ENCODE measurements at regions not wholly inside any gene's neighbourhood (a gene's known extent, or its start where the extent isn't known, plus 50 kb on each side); places are given as distances from the start of the nearest gene placed in this dataset.

DNA sequence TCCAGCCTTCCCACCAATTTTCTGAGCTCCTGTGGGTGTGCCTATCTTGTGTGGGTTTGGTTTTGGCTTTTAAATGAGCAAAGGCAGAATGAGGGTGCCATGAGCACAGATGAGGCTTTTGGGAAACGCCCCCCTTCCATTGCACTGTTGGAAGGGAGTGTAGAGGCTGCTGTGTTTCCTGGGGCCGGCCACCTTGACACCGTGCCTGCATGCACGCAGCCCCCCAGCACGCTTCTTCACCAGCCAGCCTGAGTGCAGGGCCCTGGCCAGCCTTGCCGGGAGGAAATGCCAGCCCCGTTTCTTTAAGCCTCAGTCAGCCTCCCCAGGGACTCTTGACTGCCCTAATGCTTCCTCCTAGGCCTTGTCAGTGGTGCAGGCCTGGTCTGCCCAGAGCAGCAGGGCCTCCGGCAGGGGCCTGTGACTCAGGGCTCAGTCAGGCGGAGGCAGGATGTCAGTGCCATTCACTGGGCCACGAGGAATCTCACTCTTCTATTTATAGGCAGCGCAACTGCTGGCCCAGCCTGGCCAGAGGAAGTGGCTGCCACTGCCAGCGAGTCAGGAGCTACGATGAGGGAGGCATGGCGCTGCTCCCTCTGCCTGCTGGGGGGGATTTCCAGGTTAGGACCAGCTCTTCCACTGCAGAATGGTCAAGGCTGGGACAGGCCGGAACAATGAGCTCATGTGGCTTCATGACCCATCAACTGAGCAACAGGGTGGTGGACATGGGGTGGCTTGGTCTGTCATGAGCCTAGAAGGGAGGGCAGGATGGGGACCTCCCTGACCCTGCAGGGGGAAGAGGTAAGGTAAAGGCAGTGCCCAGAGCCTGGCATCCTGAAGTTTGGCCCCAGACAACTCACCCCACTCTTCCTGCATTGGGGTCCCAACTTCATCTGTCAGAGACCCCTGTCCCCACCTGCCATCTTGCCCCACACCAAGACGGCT, 205.2 kb downstream of the RAB11FIP4 start:
- 72% methylated on average over 16 of the region's 16 CpGs for WGBS
- no peaks in the 10 kb centered on the region for H3K36me3 ChIP-seq (ENCODE audit: insufficient read depth, low read length)
- peaks cover 16% of the 10 kb centered on the region for H3K4me1 ChIP-seq (ENCODE audit: insufficient read depth, low read length)
- peak overlapping the region; percentile 61 for H3K27ac ChIP-seq (ENCODE audit: low read depth, low read length)
- H3K27me3 ChIP-seq (ENCODE audit: insufficient read depth, low read length), result no peaks in the 10 kb centered on the region
- no peak overlapping the region for H3K4me3 ChIP-seq (ENCODE audit: low read length)
- no peaks in the 10 kb centered on the region for H3K9me3 ChIP-seq (ENCODE audit: insufficient read depth, low read depth, low read length)
- peak overlapping the region; percentile 26; the same call in 1 of the 2 replicates for H3K9ac ChIP-seq (ENCODE audit: low read depth, low read length)

DNA sequence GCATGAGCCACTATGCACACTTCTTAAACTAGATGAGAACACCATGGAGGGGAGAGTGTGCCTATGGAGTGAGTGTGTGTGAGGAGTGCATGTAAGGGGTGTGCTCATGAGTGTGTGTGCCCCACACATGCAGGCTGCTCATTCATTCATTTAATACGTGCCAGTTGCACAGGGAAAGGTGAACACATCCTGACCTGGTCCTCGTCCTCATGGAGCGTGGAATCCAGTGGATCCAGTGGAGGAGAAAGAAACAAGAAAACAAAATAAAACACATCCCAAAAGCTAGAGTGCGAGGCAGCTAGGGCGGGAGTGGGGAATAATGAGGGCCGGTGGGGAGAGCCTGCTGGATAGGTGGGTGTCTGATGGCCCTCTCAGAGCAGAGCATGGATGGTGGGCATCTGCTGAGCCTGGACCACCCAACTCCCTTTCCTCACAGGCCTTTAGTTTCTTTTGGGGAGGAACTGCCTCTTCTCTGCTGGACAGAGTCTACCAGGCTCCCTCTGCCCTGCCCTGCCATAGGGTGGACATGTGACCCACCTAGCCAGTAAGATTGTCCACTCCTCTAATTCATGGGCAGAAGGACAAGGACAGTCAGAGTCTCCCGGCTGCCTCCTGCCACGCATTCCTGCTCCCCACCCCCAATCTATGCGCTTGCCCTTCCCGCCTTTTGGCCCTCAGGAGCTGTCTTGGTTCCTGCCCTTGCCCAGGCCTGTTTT, 204.3 kb downstream of the RAB11FIP4 start:
- H3K27ac ChIP-seq (ENCODE audit: low read depth, low read length), result peak overlapping the region; percentile 61
- peak overlapping the region; percentile 26; the same call in 1 of the 2 replicates for H3K9ac ChIP-seq (ENCODE audit: low read depth, low read length)
- H3K4me1 ChIP-seq (ENCODE audit: insufficient read depth, low read length), result peaks cover 16% of the 10 kb centered on the region
- WGBS, result 81% methylated on average over 9 of the region's 10 CpGs
- H3K4me3 ChIP-seq (ENCODE audit: low read length), result no peak overlapping the region
- H3K36me3 ChIP-seq (ENCODE audit: insufficient read depth, low read length), result no peaks in the 10 kb centered on the region
- H3K27me3 ChIP-seq (ENCODE audit: insufficient read depth, low read length), result no peaks in the 10 kb centered on the region
- H3K9me3 ChIP-seq (ENCODE audit: insufficient read depth, low read depth, low read length), result no peaks in the 10 kb centered on the region

DNA sequence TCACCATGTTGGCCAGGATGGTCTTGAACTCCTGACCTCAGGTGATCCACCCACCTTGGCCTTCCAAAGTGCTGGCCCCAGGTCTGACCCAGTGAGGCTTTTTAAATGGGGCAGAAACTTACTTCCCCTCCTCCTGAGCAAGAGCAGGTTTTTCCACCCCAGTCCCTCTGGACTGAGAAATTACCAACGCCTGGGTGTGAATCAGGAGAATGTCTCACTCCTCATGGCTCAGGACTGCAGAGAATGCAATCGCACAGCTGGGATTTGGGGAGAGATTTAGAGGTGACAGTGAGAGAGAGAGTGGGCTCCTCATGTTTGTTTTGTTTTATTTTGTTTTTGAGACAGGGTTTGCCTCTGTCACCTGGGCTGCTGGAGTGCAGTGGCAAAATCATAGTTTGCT, 203.6 kb downstream of the RAB11FIP4 start:
- Histone ChIP-seq H3K4me1 (ENCODE audit: insufficient read depth, low read length) (peaks cover 16% of the 10 kb centered on the region), H3K9ac (ENCODE audit: low read depth, low read length) (no peak overlapping the region), H3K9me3 (ENCODE audit: insufficient read depth, low read depth, low read length) (no peaks in the 10 kb centered on the region), H3K4me3 (ENCODE audit: low read length) (no peak overlapping the region), H3K27ac (ENCODE audit: low read depth, low read length) (no peak overlapping the region), H3K27me3 (ENCODE audit: insufficient read depth, low read length) (no peaks in the 10 kb centered on the region), H3K36me3 (ENCODE audit: insufficient read depth, low read length) (no peaks in the 10 kb centered on the region)
- WGBS, result 86% methylated on average over 2 of the region's 2 CpGs

GRCh38 chr17:31594416-31594815, 202.9 kb downstream of the RAB11FIP4 start:
- Histone ChIP-seq H3K9ac (ENCODE audit: low read depth, low read length) (no peak overlapping the region), H3K27me3 (ENCODE audit: insufficient read depth, low read length) (no peaks in the 10 kb centered on the region), H3K9me3 (ENCODE audit: insufficient read depth, low read depth, low read length) (no peaks in the 10 kb centered on the region), H3K36me3 (ENCODE audit: insufficient read depth, low read length) (no peaks in the 10 kb centered on the region), H3K27ac (ENCODE audit: low read depth, low read length) (no peak overlapping the region), H3K4me3 (ENCODE audit: low read length) (no peak overlapping the region), H3K4me1 (ENCODE audit: insufficient read depth, low read length) (peaks cover 16% of the 10 kb centered on the region)
- WGBS, result 93% methylated on average over 3 of the region's 3 CpGs

- peaks cover 16% of the 10 kb centered on the region for H3K4me1 ChIP-seq (ENCODE audit: insufficient read depth, low read length)
- H3K9ac ChIP-seq (ENCODE audit: low read depth, low read length), result no peak overlapping the region
- WGBS, result 95% methylated on average over 7 of the region's 7 CpGs
- no peaks in the 10 kb centered on the region for H3K27me3 ChIP-seq (ENCODE audit: insufficient read depth, low read length)
- H3K4me3 ChIP-seq (ENCODE audit: low read length), result no peak overlapping the region
- no peak overlapping the region for H3K27ac ChIP-seq (ENCODE audit: low read depth, low read length)
- H3K36me3 ChIP-seq (ENCODE audit: insufficient read depth, low read length), result no peaks in the 10 kb centered on the region
- H3K9me3 ChIP-seq (ENCODE audit: insufficient read depth, low read depth, low read length), result no peaks in the 10 kb centered on the region
Observed at GRCh38 chr17:31593806-31594205, 202.3 kb downstream of the RAB11FIP4 start.

GRCh38 chr17:31591924-31592323, 200.4 kb downstream of the RAB11FIP4 start:
- Histone ChIP-seq H3K27ac (ENCODE audit: low read depth, low read length) (no peak overlapping the region), H3K4me3 (ENCODE audit: low read length) (no peak overlapping the region), H3K9ac (ENCODE audit: low read depth, low read length) (no peak overlapping the region), H3K9me3 (ENCODE audit: insufficient read depth, low read depth, low read length) (no peaks in the 10 kb centered on the region), H3K36me3 (ENCODE audit: insufficient read depth, low read length) (no peaks in the 10 kb centered on the region), H3K4me1 (ENCODE audit: insufficient read depth, low read length) (peaks cover 8% of the 10 kb centered on the region; the same call in 1 of the 2 replicates), H3K27me3 (ENCODE audit: insufficient read depth, low read length) (no peaks in the 10 kb centered on the region)
- WGBS, result over 99% methylated on average over 2 of the region's 2 CpGs

GRCh38 chr17:31588512-31588911, 197.0 kb downstream of the RAB11FIP4 start:
- Histone ChIP-seq H3K4me1 (ENCODE audit: insufficient read depth, low read length) (no peaks in the 10 kb centered on the region), H3K27ac (ENCODE audit: low read depth, low read length) (no peak overlapping the region), H3K36me3 (ENCODE audit: insufficient read depth, low read length) (no peaks in the 10 kb centered on the region), H3K9me3 (ENCODE audit: insufficient read depth, low read depth, low read length) (no peaks in the 10 kb centered on the region), H3K9ac (ENCODE audit: low read depth, low read length) (no peak overlapping the region), H3K4me3 (ENCODE audit: low read length) (no peak overlapping the region), H3K27me3 (ENCODE audit: insufficient read depth, low read length) (no peaks in the 10 kb centered on the region)
- 94% methylated on average over 4 of the region's 4 CpGs for WGBS

- 88% methylated on average over 5 of the region's 5 CpGs for WGBS
- Histone ChIP-seq H3K9ac (ENCODE audit: low read depth, low read length) (no peak overlapping the region), H3K4me3 (ENCODE audit: low read length) (no peak overlapping the region), H3K36me3 (ENCODE audit: insufficient read depth, low read length) (no peaks in the 10 kb centered on the region), H3K27me3 (ENCODE audit: insufficient read depth, low read length) (no peaks in the 10 kb centered on the region), H3K4me1 (ENCODE audit: insufficient read depth, low read length) (no peaks in the 10 kb centered on the region), H3K9me3 (ENCODE audit: insufficient read depth, low read depth, low read length) (no peaks in the 10 kb centered on the region), H3K27ac (ENCODE audit: low read depth, low read length) (no peak overlapping the region)
Observed at GRCh38 chr17:31588034-31588433, 196.6 kb downstream of the RAB11FIP4 start.

Measured in HUES64 (cell line).